Hepatocyte (in vitro differentiated cells): ENCODE measurements at regions not wholly inside any gene's neighbourhood (a gene's known extent, or its start where the extent isn't known, plus 50 kb on each side); places are given as distances from the start of the nearest gene placed in this dataset.

Source experiments
- EZH2 ChIP-seq: fragments of 200-600 bp; sonication (generic); IDR thresholded peaks from 2 replicates; pipeline ENCODE4 v1.6.1; 2016; ENCODE audit warnings: antibody characterized with exemption, mild to moderate bottlenecking, borderline replicate concordance
- EZH2phosphoT487 ChIP-seq: fragments of 200-600 bp; sonication (generic); IDR thresholded peaks from one replicate; pipeline ENCODE4 v1.6.1; 2018; ENCODE audit warnings: antibody characterized with exemption, mild to moderate bottlenecking, low read depth, moderate library complexity; ENCODE audit not compliant: unreplicated experiment, severe bottlenecking
- TF ChIP-seq, protein P1 (sequence below): fragments of 200-600 bp; sonication (generic); IDR thresholded peaks from 2 replicates; pipeline ENCODE4 v1.5.1; 2016; ENCODE audit warnings: antibody characterized with exemption, mild to moderate bottlenecking; ENCODE audit not compliant: poor library complexity

- TF ChIP-seq, protein P1, sequence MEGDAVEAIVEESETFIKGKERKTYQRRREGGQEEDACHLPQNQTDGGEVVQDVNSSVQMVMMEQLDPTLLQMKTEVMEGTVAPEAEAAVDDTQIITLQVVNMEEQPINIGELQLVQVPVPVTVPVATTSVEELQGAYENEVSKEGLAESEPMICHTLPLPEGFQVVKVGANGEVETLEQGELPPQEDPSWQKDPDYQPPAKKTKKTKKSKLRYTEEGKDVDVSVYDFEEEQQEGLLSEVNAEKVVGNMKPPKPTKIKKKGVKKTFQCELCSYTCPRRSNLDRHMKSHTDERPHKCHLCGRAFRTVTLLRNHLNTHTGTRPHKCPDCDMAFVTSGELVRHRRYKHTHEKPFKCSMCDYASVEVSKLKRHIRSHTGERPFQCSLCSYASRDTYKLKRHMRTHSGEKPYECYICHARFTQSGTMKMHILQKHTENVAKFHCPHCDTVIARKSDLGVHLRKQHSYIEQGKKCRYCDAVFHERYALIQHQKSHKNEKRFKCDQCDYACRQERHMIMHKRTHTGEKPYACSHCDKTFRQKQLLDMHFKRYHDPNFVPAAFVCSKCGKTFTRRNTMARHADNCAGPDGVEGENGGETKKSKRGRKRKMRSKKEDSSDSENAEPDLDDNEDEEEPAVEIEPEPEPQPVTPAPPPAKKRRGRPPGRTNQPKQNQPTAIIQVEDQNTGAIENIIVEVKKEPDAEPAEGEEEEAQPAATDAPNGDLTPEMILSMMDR, result no peak
- no peak for TF ChIP-seq EZH2
- TF ChIP-seq EZH2phosphoT487, result no peak
Measured at GRCh38 chrX:43328358-43328946, 327.6 kb upstream of the MAOA start.
